D721Med (cell line): ENCODE measurements at regions not wholly inside any gene's neighbourhood (a gene's known extent, or its start where the extent isn't known, plus 50 kb on each side); places are given as distances from the start of the nearest gene placed in this dataset.

Experiments used
- DNase-seq: peaks from one replicate; pipeline ENCODE4 v3.0.0; 2011; ENCODE audit warnings: low spot score; ENCODE audit not compliant: insufficient read length
- FAIRE-seq: peaks from 2 replicates; lab custom pipeline; 2011; peaks lifted over from hg19 to GRCh38; lab: Jason Lieb, UNC
- TF ChIP-seq, protein P1 (sequence below): IDR thresholded peaks from 2 replicates; pipeline ENCODE4 v1.5.1; 2012; ENCODE audit warnings: mild to moderate bottlenecking, control low read depth; ENCODE audit not compliant: insufficient read depth; ENCODE audit errors: missing control alignments

DNA sequence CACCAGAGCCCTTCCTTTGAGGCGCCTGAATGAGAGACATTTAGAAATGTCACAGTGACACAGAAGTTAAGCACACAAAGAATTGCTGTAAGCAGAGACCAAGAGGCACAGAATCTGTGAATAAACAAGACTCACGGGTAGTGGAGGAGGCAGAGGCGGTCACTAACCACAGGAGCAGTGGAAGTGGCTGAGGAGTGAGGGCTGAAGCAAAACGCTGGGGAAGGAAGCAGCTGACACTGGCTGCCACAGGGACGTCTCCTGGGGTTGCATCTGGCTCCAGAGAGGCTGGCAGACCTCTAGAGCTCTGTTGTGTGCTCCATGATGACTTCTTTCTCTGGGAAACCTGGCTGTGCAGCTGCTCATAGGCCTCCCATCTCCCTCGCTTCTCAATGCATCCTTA lies 65.0 kb upstream of the SLC2A12 start:
- FAIRE-seq (no peak), DNase-seq (no peak)
- TF ChIP-seq, protein P1, sequence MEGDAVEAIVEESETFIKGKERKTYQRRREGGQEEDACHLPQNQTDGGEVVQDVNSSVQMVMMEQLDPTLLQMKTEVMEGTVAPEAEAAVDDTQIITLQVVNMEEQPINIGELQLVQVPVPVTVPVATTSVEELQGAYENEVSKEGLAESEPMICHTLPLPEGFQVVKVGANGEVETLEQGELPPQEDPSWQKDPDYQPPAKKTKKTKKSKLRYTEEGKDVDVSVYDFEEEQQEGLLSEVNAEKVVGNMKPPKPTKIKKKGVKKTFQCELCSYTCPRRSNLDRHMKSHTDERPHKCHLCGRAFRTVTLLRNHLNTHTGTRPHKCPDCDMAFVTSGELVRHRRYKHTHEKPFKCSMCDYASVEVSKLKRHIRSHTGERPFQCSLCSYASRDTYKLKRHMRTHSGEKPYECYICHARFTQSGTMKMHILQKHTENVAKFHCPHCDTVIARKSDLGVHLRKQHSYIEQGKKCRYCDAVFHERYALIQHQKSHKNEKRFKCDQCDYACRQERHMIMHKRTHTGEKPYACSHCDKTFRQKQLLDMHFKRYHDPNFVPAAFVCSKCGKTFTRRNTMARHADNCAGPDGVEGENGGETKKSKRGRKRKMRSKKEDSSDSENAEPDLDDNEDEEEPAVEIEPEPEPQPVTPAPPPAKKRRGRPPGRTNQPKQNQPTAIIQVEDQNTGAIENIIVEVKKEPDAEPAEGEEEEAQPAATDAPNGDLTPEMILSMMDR: no peak

DNA sequence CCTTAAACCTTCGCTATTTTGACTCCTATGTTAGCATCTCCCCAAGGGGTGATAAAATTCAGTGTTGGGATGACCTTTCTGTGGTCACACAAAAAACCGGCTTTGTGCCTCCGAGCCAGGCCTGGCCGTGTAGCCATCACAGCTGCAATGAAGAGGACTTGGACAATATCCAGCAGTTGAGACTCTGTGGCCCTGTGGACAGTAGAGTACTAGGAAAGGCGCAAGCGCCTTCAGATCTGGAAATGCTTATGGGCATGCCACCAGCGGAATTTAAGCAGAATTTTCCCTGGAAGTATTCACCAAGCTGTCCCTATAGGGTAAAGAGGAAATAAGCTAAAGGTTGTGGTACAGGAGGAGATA lies 63.3 kb upstream of the SLC2A12 start:
- FAIRE-seq: no peak
- DNase-seq: no peak
- TF ChIP-seq, protein P1: no peak

DNA sequence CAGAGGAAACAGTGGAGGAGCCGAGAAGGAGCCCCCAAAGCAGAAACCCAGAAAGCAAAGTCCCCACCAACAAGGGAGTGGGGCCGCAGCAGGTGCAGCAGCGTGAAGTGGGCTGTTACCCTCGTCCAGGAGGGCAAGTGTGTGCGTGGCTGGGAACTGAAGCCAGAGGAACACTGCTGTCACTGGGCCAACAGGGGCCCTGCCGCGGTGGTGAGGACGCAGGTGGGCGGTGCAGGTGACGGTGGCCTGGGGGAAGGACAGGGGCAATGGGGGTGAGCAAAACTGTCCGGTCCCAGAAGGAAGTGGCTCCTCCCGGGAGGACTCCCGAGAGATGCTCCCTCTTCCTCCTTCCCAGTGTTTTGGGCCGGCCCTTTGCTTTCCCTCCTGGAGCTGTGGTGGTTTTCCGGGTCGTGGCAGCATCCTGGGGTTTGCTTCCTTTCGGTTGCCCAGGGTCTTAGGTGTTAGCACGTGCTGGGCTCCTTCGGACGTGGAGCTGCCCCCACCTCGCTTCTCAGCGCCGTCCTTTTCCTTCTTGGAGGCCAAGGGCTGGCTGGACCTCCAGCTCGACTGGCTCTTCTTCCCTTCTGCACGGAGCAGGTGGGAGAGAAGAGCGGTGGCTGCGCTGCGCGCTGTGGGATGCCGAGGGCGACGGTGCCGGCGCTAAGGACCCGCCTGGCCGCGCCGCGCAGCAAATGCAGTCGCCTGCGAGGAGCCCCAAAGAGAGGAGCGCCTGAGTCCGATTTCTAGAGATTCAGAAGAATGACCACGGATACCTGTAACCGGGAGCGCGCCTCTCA lies 62.7 kb upstream of the SLC2A12 start:
- no peak for FAIRE-seq
- TF ChIP-seq, protein P1: no peak
- DNase-seq: no peak

DNA sequence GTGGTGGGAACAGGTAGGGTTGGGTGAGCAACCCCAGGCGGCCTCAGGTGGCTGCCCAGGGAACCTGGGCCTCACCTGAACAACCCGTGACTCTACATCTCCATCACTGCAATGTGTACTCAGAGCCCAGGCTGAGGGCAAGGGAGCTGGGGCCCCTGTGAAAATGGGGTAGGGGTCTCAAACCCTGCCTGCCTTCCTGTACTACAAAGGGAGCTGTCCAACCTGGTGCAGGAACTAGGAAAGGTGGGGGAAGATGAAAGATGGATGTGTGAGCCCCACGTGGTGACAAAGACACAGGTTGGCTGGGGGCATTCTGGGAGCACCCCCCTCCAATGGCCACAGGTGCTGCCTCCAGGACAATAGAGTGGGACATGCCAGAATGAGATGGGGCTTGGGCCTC lies 62.1 kb upstream of the SLC2A12 start:
- no peak for DNase-seq
- TF ChIP-seq, protein P1: no peak
- FAIRE-seq: no peak

DNA sequence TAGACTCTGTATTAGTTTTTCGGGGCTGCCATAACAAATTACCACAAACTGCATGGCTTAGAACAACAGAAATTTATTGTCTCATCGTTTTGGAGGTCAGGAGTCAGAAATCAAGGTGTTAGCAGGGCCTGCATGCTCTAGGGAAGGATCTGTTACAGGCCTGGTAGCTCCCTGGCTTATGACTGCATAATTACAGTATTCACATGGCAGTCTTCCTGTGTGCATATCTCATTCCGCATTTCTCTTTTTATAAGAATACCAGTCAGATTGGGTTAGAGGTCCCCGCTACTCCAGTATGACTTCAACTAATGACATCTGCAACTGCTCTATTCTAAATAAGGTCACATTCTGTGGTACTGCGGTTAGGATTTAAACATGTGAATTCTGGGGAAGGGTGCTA lies 59.3 kb upstream of the SLC2A12 start:
- no peak for FAIRE-seq
- no peak for DNase-seq

DNA sequence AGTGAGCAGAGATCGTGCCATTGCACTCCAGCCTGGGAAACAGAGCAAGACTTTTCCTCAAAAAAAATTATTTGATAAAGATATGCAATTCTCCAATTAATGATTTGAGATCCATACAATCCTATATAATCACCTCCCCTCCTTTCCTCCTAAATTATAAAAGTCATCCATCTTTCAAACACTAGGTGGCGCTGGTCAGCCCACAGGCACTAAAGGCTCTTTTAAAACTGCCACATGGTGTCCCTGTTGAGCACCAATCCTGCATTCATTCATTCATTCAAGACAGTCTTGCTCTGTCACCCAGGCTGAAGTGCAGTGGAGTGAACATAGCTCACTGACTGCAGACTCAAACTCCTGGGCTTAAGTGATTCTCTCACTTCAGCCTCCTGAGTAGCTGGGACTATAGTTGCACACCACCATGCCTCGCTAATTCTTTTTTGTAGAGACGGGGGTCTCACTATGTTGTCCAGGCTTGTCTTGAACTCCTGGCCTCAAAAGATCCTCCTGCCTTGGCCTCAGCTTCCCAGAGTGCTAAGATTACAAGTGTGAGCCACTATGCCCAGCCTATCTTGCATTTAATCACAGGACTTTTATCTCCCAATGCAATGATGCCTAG lies 58.7 kb upstream of the SLC2A12 start:
- TF ChIP-seq, protein P1: peak; percentile 79
- DNase-seq (no peak), FAIRE-seq (no peak)

More for the DNA sequence above, 59.3 kb upstream of the SLC2A12 start:
- TF ChIP-seq, protein P1: no peak

DNA sequence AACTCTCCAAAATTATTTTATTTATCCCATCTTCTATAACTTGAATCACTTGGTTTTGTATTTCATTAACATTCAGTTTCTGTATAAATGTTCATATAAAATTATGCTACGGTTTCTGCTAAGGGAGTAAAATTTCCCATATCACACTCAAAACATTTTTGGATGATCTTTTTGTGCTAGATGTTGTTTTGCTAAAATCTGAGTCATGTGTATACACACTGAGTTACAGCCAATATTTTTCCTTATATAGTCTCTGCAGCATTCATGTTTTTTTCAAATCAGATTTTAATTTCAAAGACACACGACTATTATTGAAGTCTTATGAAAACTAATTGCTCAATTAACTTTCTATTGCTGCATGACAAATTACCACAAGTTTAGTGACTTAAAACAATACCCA lies 54.3 kb upstream of the SLC2A12 start:
- TF ChIP-seq, protein P1: no peak
- DNase-seq: no peak
- no peak for FAIRE-seq
